ENCODE measurements at regions not wholly inside any gene's neighbourhood (a gene's known extent, or its start where the extent isn't known, plus 50 kb on each side); places are given as distances from the start of the nearest gene placed in this dataset.

GRCh38 chr2:240251848-240252190 lies 111.4 kb upstream of the OTOS start:
- TF ChIP-seq CTCF (conservative IDR thresholded peaks at IDR 0.05; ENCODE audit: low read depth, low read length) (no peak), EZH2 (IDR thresholded peaks at IDR 0.05; ENCODE audit: borderline replicate concordance, low read depth, low read length, poor library complexity, severe bottlenecking) (no peak)

Data from A673 (cell line).